Esophagus squamous epithelium (tissue), 4 donors: ENCODE measurements at regions not wholly inside any gene's neighbourhood (a gene's known extent, or its start where the extent isn't known, plus 50 kb on each side); places are given as distances from the start of the nearest gene placed in this dataset.

Experiments used
- CTCF ChIP-seq, 6 experiments: fragments of 450-650 bp in 4 of 6; fragments of 200-600 bp in 2 of 6; sonication (generic) in 2 of 6; IDR thresholded peaks; one replicate each; pipeline ENCODE4 v1.5.1; 2016 to 2019; ENCODE audit warnings: antibody characterized with exemption in 6 of 6, mild to moderate bottlenecking in 4 of 6, moderate library complexity in 4 of 6
- POLR2A ChIP-seq, 4 donors: fragments of 450-650 bp; IDR thresholded peaks; one replicate each; pipeline ENCODE4 v1.6.1; 2017; ENCODE audit warnings: antibody characterized with exemption in 4 of 4, mild to moderate bottlenecking in 4 of 4, moderate library complexity in 3 of 4

- TF ChIP-seq CTCF (IDR thresholded peaks at IDR 0.05) (no peak), POLR2A (IDR thresholded peaks at IDR 0.05) (no peak)
Measured at GRCh38 chrY:15455133-15455937, 931.0 kb downstream of the NLGN4Y start.
